Stimulated activated CD8-positive, alpha-beta memory T cell treated with anti-CD3 and anti-CD28 coated beads, Interleukin-2, amount 100 ng/mL, for 1 hour (primary cell): ENCODE measurements at regions not wholly inside any gene's neighbourhood (a gene's known extent, or its start where the extent isn't known, plus 50 kb on each side); places are given as distances from the start of the nearest gene placed in this dataset.

Experiments
- DNase-seq, 2 donors: peaks; one replicate each; pipeline ENCODE4 v3.0.0-alpha.2; 2020; ENCODE audit warnings: low read depth in 2 of 2

- DNase-seq, result no peak
Observed at GRCh38 chr12:126496201-126496600, 1431.0 kb downstream of the AACS start.

GRCh38 chr12:126506426-126507182 lies 1441.4 kb downstream of the AACS start:
- DNase-seq, result no peak

DNA sequence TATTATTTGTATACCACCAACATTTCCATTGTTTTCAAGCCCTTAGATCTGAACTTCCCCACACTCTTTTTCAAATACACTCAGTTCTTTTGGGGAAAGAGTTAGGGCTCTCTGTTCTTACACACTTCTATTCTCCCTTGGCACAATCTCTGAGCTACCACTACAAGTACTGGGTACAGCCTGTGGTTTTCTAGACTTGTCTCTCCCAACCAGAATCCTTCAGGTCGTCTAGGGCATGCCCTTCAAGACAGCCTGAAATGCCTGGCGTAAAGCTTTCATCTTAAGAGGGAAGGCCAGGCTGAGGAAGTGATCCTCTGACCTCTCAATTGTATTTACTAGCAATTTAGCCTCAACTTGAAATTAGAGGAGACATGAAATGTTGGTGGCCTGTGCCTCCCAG lies 1442.0 kb downstream of the AACS start:
- DNase-seq, result no peak

GRCh38 chr12:126509572-126509971 lies 1444.3 kb downstream of the AACS start:
- DNase-seq, result no peak

DNA sequence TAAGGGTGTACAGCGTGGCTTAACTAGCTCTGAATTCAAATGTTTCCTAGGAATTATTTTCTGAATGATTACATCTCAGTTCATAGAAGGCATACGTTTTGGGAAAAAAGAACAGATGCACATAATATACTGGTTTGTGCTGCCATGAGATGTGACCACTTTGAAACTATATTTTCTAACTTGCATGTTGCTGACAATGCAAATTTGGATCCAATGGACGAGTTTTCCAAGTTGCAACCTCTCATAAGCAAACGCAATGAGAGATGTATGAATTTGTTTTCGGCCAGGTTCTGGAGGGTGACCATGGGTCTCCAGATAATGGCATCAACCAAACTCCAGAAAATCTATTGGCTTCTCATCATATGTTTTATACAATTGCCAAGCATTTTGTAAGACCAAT lies 1445.4 kb downstream of the AACS start:
- DNase-seq, result no peak

DNA sequence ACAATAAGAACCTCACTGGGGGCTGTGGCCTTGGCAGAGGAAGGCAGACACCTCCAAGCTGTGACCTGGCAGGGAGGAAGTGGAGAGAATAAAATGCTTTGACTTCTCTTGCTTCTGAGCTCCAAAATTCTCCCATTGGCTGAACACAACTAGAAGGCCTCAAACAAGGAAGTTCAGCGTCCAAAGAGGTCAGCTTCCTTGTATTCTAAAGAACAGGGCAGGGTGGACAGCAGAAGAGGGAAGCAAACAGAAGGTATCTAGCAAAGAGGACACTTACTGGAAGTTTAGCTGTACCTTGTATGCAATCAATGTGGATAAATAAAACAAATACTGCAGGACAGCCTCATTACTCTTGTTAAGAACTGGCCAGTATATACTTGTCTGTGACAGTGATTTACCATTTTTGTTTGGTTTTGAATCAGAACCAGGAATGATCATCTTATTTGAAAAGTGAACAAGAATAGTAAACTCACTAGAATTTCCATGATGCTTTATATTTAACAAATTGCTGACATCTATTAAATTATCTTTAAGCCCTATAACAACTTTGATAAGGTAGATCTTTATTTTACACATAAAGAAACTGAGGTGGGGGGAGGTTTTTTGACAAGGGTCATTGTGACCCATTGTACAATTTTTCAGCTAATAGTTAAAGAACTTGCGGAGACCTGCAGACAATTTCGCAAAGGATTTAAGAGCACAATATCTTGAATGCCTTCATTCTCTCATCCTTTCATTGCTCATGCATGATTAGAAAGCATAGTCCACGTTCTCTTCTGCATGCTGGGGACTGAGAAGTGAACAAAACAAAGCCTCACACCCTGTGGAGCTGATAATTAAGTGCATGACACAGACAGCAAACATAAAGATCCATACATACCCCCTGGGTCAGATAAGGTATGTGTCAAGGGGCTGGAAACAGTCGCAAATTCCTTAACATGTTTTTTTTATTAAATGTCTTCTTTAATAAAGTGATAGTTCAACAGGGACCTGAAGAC lies 1448.0 kb downstream of the AACS start:
- no peak for DNase-seq

DNA sequence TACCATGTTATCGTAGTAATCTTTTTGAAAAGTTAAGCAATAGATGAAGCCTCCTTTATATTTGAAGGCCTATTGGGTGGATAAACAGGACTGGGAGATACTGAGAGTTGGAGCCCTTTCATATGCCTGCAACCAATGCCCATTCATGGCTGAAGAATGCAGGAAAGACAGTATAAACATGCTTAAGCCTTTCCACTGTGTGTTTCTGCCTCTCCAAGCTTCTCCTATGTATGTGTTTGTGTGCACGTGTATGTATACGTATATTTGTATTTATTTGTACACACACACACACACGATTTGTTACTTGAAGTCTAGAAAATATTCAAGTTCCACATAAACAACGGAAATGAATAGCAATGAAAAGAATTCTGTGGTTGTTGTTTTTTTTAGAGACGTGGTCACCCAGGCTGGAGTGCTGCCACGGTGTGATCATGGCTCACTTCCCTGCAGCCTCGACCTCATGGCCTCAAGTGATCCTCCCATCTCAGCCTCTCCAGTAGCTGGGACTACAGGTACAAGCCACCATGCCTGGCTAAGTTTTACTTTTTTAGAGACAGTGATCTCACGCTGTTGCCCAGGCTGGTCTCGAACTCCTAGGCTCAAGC lies 1453.5 kb downstream of the AACS start:
- DNase-seq, result no peak

DNA sequence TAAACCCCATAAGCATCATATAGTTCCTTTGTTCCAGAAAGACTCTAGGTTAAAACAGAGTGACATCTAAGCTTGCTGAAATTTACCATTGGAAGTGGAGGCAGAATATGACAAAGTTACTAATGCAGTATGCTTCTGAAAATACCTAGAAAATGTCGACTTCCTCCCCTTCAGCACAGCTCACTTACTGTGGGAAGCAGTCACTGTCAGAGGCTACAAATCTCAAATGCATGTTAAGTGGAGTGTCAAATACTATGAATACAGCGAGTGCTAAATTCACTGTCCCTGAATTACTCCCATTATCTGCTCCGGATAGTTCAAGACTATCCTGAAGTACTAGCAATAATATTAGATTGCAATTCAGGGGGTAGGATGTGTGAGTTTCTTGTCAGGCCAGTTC lies 1454.6 kb downstream of the AACS start:
- no peak for DNase-seq

DNA sequence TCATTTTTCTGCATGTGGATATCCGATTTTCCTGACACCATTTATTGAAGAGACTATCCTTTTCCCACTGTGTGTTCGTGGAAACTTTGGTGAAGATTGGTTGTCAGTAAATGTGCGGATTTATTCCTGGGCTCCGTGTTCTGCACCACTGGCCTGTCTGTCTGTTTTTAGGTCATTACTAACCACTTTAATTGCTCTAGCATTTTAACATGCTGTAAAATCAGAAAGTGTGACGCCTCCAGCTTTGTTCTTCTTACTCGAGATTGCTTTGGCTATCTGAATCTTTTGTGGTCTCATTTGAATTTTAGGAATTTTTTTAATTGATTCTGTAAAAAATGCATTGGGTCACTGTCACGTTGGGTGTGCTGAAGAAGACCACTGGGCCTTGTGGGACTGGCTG lies 1458.7 kb downstream of the AACS start:
- no peak for DNase-seq

DNA sequence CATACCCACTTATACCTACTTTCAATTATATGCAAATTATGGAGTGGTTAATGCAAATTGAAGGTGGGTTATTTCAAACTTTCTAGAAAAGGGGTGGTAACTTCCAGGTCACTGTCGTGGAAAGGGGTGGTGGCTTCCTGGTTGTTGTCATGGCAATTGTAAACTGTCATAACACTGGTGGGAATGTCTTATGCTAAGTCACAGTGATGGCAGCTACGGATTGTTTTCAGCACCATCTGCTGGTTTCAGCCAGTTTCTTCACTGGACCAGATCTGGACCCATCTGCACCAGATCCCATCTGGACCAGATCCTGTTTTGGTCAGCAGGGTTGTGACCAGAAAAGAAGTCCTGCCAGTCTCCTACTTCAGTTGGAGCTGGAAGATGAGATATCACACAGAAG lies 1469.3 kb downstream of the AACS start:
- no peak for DNase-seq

- no peak for DNase-seq
Observed at GRCh38 chr12:126534942-126535341, 1469.7 kb downstream of the AACS start.

DNA sequence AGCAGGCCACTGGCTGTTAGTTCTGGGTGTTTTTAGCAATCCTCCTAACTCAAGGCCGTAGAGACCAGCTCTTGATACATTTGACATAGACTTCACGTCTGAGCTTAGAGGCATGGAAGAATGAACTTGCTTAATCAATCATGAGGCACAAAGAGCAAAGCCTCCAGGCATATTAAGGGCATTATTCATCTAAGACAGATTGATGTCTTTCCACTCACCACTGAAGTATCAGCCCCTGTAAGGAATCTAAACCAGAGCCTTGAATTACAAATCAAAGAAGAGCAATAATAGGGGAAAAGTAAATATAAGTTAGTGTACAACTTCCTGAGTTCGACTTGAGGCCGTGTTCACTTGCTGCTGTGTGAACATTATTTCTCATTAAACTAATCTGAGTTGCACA lies 1470.7 kb downstream of the AACS start:
- no peak for DNase-seq

DNA sequence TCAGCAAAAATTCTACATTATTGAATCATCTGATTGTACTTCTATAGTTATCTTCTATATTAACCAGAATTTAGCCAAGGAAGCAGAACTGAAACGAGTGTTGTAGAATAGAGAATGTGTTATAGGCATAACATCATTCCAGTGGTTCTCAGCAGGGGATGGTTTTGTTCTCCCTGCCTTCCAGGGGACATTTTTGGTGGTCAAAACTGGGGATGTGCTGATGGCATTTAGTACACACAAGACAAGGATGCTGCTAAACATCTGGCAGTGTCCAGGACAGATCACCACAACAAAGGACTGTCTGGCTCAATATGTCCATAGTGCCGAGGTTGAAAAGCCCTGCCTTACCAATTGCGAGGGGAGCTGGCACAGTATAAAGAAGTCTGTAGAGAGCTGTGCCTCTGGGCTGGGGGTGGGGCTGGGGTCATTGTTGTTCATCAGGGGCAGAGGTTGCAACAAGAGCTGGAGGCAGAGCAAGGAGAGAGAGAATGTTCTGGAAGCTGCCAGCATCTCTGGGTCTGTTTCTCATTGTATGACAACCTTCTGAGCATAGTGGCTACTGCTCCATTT lies 1472.8 kb downstream of the AACS start:
- DNase-seq, result no peak

GRCh38 chr12:126538888-126539287 lies 1473.7 kb downstream of the AACS start:
- DNase-seq, result no peak

DNA sequence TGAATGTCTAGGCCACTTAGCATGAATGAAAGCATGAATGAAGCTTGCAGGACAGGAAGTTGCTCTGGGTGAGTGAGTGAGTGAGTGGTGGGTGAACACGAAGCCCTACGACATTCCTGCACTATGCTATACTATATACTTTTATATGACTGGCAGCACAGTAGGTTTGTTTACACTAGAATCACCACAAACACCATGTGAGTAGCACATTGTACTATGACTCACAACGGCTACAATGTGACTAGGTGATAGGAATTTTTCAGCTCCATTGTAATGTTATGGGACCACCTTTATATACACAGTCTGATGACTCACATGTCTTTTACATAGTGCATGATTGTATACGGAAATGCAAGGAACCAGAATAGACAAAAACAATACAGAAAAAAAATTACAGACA lies 1480.2 kb downstream of the AACS start:
- no peak for DNase-seq

DNA sequence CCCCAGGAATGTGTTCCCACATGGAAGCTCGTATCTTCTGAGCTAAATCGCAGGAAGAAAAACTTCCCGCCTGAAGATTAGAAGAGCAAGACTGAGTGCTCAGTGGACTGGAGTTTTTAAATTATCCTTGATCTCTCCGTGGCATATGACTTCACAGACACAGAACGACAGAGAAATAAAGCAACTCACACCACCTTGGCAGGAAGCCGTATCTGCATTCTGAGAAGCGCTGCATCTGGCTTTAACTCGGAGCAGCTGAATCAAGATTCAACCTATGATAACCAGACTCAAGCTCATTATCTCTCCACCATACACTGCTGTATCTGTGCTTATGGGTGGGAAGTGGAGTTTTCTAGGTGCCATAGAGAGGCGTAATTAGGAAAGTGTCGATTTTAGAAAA lies 1482.7 kb downstream of the AACS start:
- no peak for DNase-seq

DNA sequence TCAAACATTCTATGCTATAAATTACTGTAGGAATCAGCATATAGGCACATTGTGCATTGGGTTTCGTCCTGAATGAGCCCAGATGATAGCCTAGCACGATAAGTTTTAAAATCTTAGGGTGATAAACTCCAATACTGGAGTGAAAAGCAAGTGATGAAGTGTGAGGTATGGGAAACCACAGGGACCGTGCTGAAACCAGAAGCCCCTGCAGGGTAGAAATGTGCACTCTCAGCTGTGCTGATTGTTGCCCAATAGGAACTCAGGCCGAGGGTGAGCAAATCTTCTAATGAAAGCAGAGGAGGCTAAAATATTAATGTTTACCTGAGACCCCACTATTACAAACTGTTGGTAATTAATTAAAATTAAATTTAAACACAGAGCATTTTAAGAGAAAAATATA lies 1486.6 kb downstream of the AACS start:
- no peak for DNase-seq

DNA sequence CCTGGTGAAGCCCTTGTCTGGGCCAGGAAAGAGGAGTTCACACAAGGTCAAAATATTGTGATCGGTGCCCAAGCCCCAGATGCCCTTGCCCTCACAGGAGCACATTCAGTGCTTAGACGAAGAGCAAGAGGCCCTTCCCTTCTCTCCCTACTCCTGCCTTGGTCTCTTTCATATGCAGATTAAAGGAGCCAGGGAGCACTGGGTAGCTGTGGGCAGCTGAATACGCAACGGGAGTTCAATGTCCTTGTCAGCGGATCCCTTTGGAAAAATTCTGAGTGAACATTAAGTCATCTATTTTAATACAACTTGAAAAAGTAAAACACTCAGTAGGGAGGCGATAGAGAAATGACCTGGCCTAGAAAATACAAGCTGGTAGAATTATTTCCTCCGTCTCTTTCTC lies 1489.4 kb downstream of the AACS start:
- DNase-seq, result no peak

- no peak for DNase-seq
Observed at GRCh38 chr12:126557659-126558058, 1492.4 kb downstream of the AACS start.

DNA sequence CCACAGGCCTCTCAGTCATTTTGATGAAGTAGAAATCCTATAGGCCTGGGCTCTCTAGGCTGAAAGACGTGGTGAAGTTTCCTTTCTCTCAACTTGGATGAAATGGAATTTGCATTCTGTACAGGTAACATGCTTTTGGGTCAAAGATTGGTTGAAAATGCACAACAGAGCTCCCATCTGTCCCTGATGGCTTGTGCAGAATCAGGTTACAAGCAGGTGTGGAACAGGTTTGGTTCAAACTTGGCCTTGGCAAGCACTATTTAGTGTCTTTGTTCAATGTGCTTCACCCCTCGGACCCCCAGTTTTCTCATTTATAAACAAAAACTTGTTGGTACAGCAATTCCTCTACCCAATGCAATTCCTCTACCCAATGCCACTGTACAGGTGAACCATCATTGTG lies 1493.0 kb downstream of the AACS start:
- no peak for DNase-seq

DNA sequence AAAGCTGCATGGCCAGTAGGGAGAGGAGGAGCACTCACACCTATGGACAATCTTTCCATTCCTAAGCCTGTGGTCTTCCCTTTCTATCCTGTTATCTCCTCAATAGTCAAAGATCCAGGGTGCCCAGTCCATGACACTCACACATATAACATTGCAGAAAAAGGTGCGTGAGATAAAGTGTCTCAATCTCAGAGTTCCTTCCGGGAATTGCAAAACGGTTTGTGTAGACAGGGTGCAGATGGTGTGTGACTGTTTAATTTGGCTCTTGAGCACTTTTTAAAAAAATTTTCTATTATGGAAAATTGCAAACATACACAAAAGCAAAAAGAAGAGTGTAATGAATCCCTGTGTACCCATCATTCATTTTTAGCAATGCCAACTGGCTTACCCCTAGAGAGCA lies 1493.6 kb downstream of the AACS start:
- DNase-seq, result no peak

GRCh38 chr12:126567016-126567415 lies 1501.8 kb downstream of the AACS start:
- no peak for DNase-seq
